Thoracic aorta (tissue), 2 donors: ENCODE measurements at regions not wholly inside any gene's neighbourhood (a gene's known extent, or its start where the extent isn't known, plus 50 kb on each side); places are given as distances from the start of the nearest gene placed in this dataset.

ENCODE experiments used
- ATAC-seq: fragments of 150-250 bp; one replicate; pipeline ENCODE4 v1.8.0; 2017; ENCODE audit warnings: low read depth; ENCODE audit not compliant: insufficient number of reproducible peaks, low FRiP score
- DNase-seq: peaks from one replicate; pipeline ENCODE4 v3.0.0-alpha.2; 2020; ENCODE audit warnings: low spot score
- H3K27ac ChIP-seq, 2 donors: fragments of 200-600 bp; sonication (generic); 1 replicate in 1 of 2; 2 replicates in 1 of 2; pipeline ENCODE4 v1.5.1; 2016; ENCODE audit warnings: mild to moderate bottlenecking in 2 of 2, moderate library complexity in 2 of 2
- H3K27me3 ChIP-seq: fragments of 200-600 bp; sonication (generic); replicated peaks from 2 replicates; pipeline ENCODE4 v1.6.0; 2016; ENCODE audit warnings: mild to moderate bottlenecking; ENCODE audit not compliant: insufficient read depth
- H3K36me3 ChIP-seq: fragments of 200-600 bp; sonication (generic); one replicate; pipeline ENCODE4 v1.5.1; 2016
- H3K4me1 ChIP-seq, 2 donors: fragments of 200-600 bp; sonication (generic); 1 replicate in 1 of 2; 2 replicates in 1 of 2; pipeline versions ENCODE4 v1.5.1 to v1.6.0; 2016; ENCODE audit warnings: low read depth in 2 of 2, mild to moderate bottlenecking in 1 of 2; ENCODE audit not compliant: control insufficient read depth in 1 of 2
- H3K4me3 ChIP-seq: fragments of 200-600 bp; sonication (generic); 2 replicates; pipeline ENCODE4 v1.5.1; 2016; ENCODE audit warnings: mild to moderate bottlenecking
- H3K9me3 ChIP-seq: fragments of 200-600 bp; sonication (generic); 2 replicates; pipeline ENCODE4 v1.5.1; 2016
- TF ChIP-seq, protein P1 (sequence below): fragments of 200-600 bp; sonication (generic); IDR thresholded peaks from one replicate; pipeline ENCODE4 v1.5.1; 2019; ENCODE audit warnings: antibody characterized with exemption

DNA sequence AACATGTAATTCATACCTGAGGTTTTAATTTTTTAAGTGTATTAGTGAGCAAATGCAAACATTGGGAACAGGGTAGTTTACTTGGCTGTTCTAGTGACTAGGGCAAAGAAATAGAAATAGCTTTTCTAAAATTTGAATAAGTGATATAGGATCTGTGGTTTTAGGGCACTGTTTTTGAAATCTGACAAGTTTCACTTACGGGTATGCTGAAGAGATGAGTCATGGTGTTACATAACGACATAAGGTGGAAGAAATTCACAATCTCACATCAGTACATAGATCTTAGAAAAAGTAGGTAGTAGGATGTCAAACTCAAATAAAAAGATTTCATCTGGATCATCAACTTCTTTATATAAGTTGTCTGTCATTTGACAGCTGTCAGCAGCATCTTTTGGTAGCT, 772.3 kb downstream of the MAT2B start:
- no peak overlapping the region for H3K4me3 ChIP-seq
- no peaks in the 10 kb centered on the region for H3K36me3 ChIP-seq
- TF ChIP-seq, protein P1, sequence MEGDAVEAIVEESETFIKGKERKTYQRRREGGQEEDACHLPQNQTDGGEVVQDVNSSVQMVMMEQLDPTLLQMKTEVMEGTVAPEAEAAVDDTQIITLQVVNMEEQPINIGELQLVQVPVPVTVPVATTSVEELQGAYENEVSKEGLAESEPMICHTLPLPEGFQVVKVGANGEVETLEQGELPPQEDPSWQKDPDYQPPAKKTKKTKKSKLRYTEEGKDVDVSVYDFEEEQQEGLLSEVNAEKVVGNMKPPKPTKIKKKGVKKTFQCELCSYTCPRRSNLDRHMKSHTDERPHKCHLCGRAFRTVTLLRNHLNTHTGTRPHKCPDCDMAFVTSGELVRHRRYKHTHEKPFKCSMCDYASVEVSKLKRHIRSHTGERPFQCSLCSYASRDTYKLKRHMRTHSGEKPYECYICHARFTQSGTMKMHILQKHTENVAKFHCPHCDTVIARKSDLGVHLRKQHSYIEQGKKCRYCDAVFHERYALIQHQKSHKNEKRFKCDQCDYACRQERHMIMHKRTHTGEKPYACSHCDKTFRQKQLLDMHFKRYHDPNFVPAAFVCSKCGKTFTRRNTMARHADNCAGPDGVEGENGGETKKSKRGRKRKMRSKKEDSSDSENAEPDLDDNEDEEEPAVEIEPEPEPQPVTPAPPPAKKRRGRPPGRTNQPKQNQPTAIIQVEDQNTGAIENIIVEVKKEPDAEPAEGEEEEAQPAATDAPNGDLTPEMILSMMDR = no peak
- no peaks in the 10 kb centered on the region for H3K4me1 ChIP-seq
- DNase-seq (no peak), ATAC-seq (no peak)
- H3K27ac ChIP-seq = no peak overlapping the region
- H3K9me3 ChIP-seq = no peaks in the 10 kb centered on the region
- H3K27me3 ChIP-seq = no peaks in the 10 kb centered on the region

DNA sequence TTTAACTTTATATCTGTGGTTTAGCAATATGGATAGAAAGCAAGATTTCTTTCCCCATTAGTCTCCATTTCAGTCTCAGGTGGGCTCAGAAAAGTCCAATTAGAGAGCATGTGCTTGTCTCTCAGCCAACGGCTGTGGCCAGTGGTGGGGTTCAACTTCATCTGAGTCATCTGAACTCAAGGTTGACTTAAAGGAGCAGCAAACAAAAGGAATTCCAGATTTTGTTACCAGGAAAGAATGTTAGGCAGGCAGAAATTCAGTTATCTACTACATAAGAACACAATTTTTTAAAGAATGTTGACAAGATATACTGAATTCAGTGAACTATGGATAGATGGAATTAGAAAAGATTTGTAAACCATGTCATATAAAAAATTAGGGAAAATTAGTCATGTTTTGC, 784.1 kb downstream of the MAT2B start:
- Histone ChIP-seq H3K27me3 (no peaks in the 10 kb centered on the region), H3K4me1 (no peaks in the 10 kb centered on the region), H3K27ac (no peak overlapping the region), H3K36me3 (no peaks in the 10 kb centered on the region), H3K4me3 (no peak overlapping the region), H3K9me3 (no peaks in the 10 kb centered on the region)
- TF ChIP-seq, protein P1 = no peak
- DNase-seq (no peak), ATAC-seq (no peak)

DNA sequence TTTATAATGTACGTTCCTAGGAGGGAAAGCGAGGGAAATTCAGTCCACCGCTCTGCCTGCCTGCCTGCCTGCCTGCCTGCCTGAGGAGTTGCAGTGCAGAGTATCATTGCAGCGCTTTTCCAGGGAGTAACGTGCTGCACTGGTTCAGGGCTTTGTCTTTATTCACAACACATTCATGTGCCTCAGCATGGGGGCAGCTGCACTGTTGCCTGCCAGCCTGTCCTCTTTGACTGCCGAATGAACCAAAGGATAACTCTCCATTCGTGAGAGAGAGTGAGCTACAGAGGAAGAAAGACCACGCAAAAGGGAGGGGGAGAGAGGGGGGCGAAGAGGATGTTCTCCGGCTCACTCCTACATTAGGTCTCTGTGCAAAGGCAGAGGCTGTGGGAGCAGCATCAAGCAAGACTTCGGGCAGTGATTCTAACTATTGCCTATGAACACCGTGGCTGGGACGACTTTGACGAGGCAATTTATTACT, 791.2 kb downstream of the MAT2B start:
- Histone ChIP-seq H3K27ac (no peak overlapping the region), H3K27me3 (no peaks in the 10 kb centered on the region), H3K4me3 (no peak overlapping the region), H3K36me3 (no peaks in the 10 kb centered on the region), H3K4me1 (no peaks in the 10 kb centered on the region), H3K9me3 (no peaks in the 10 kb centered on the region)
- TF ChIP-seq, protein P1 = no peak
- no peak for DNase-seq
- ATAC-seq = no peak

DNA sequence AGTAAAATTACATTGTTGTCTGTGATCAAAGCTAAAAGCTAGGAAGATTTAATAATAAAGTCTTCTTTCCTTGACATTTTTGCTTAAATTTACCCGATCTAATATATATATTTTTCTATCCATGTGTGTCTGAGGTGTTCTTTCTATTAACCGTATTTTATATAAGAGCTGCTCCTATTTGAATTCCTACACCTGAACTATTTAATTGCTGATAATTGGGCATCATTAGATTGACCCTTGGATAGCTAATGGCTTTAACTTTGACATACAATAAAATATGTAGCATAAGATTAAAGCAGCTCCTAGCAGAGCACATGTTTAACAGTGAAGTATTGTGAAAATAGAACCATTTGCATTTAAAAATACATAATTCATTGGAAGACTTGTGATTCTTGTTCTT, 792.7 kb downstream of the MAT2B start:
- Histone ChIP-seq H3K9me3 (no peaks in the 10 kb centered on the region), H3K4me1 (no peaks in the 10 kb centered on the region), H3K27ac (no peak overlapping the region), H3K36me3 (no peaks in the 10 kb centered on the region), H3K4me3 (no peak overlapping the region), H3K27me3 (no peaks in the 10 kb centered on the region)
- ATAC-seq = no peak
- TF ChIP-seq, protein P1 = no peak
- no peak for DNase-seq

DNA sequence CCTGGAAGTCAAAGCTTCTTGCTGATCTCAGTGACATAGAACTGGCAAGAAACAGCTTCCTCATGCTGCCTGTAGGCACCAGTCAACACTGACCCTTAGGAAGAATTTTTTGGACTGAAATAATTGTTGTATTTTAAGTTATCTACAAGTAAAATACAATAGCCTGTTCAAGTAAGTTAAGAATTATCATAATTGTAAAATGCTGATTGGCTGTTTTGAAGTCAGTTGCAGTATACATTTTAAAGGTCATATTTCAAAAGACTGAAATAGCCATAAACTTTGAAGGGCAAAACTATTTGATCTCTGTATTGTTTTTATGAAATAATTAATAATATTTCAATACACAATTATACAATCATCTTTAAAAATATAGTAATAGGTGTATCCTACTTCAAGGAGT, 794.9 kb downstream of the MAT2B start:
- H3K27me3 ChIP-seq = no peaks in the 10 kb centered on the region
- ATAC-seq = no peak
- TF ChIP-seq, protein P1 = no peak
- no peak overlapping the region for H3K27ac ChIP-seq
- no peaks in the 10 kb centered on the region for H3K4me1 ChIP-seq
- no peaks in the 10 kb centered on the region for H3K9me3 ChIP-seq
- no peaks in the 10 kb centered on the region for H3K36me3 ChIP-seq
- no peak overlapping the region for H3K4me3 ChIP-seq
- DNase-seq = no peak
